MCF 10A (cell line): ENCODE measurements at regions not wholly inside any gene's neighbourhood (a gene's known extent, or its start where the extent isn't known, plus 50 kb on each side); places are given as distances from the start of the nearest gene placed in this dataset.
A peak's percentile ranks its signal among the peaks of the same experiment; 100 is the strongest.

Experiments
- BruUV-seq: library from RNA; stranded (reverse); fragments of 400-500 nt; replicated peaks from 2 replicates; lab custom pipeline; 2021; lab: Mats Ljungman, UMichigan
- CTCF ChIA-PET: fragments of 300-600 bp; sonication (Branson Sonifier 250); formaldehyde crosslinking; extraction: SDS; loops from one replicate; lab custom pipeline; 2021; ENCODE audit warnings: antibody characterized with exemption, inconsistent platforms; lab: Yijun Ruan, JAX
- POLR2A ChIA-PET: fragments of 300-600, 350-650 bp; sonication (Branson Sonifier 250); formaldehyde crosslinking; extraction: SDS; loops from one replicate; lab custom pipeline; 2020; ENCODE audit warnings: antibody characterized with exemption, inconsistent platforms; lab: Yijun Ruan, JAX
- DNase-seq: peaks from one replicate; pipeline ENCODE4 v3.0.0-alpha.2; 2018; ENCODE audit not compliant: unreplicated experiment
- H3K27ac Mint-ChIP-seq: one replicate; pipeline ENCODE4 v1.8.0; 2022; ENCODE audit warnings: mild to moderate bottlenecking, low read depth, mixed read lengths; ENCODE audit not compliant: unreplicated experiment
- H3K27me3 Mint-ChIP-seq: one replicate; pipeline ENCODE4 v1.8.0; 2022; ENCODE audit warnings: mixed read lengths; ENCODE audit not compliant: insufficient read depth, unreplicated experiment
- H3K36me3 Mint-ChIP-seq: one replicate; pipeline ENCODE4 v1.8.0; 2022; ENCODE audit warnings: mild to moderate bottlenecking, moderate library complexity, mixed read lengths; ENCODE audit not compliant: insufficient read depth, unreplicated experiment
- H3K4me1 Mint-ChIP-seq: one replicate; pipeline ENCODE4 v1.8.0; 2022; ENCODE audit warnings: mixed read lengths; ENCODE audit not compliant: insufficient read depth, unreplicated experiment
- H3K4me3 Mint-ChIP-seq: one replicate; pipeline ENCODE4 v1.8.0; 2022; ENCODE audit warnings: mild to moderate bottlenecking, moderate library complexity, mixed read lengths; ENCODE audit not compliant: unreplicated experiment
- H3K9me3 Mint-ChIP-seq: one replicate; pipeline ENCODE4 v1.8.0; 2022; ENCODE audit warnings: mixed read lengths; ENCODE audit not compliant: unreplicated experiment
- intact Hi-C: fragments of 100-400 bp; cut with micrococcal nuclease; formaldehyde crosslinking; loops from 2 replicates; pipeline ENCODE4 v1.14.1; 2022
- TF ChIP-seq, protein P1 (sequence below): fragments of 200-600 bp; IDR thresholded peaks from one replicate; pipeline ENCODE4 v1.8.0; 2022; ENCODE audit warnings: antibody characterized with exemption, mild to moderate bottlenecking; ENCODE audit not compliant: unreplicated experiment

DNA sequence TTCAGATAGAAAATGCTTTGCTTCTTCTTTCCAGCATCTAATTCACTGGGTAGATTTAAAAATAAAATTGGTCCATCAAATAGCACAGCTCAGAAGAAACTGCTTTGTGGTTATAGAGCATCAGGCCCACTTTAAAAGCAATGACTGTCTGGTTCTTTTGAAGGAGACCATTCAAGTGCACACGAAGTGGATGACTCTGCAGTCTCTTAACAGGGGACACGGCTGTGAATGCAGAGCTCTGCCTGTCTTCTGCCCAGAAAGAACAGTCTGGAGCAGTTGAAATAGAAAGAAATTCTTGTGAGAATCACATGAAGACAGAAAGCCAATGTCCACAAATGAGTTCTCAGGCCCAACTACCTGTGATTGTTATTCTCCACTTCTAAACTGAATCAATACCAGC, 138.7 kb upstream of the PLEKHA5 start:
- Mint-ChIP-seq H3K4me3 (no peak overlapping the region), H3K27me3 (no peaks in the 10 kb centered on the region), H3K4me1 (no peaks in the 10 kb centered on the region), H3K27ac (no peak overlapping the region), H3K36me3 (no peaks in the 10 kb centered on the region), H3K9me3 (no peaks in the 10 kb centered on the region)
- ChIA-PET CTCF (no interaction called here), POLR2A (interaction anchor here (1.3 kb wide), 1 partner anchor 86 kb away, joined by 3 read pairs; no protein-coding TSS in a partner anchor)
- no peak for DNase-seq
- no TSS peak for BruUV-seq
- TF ChIP-seq, protein P1, sequence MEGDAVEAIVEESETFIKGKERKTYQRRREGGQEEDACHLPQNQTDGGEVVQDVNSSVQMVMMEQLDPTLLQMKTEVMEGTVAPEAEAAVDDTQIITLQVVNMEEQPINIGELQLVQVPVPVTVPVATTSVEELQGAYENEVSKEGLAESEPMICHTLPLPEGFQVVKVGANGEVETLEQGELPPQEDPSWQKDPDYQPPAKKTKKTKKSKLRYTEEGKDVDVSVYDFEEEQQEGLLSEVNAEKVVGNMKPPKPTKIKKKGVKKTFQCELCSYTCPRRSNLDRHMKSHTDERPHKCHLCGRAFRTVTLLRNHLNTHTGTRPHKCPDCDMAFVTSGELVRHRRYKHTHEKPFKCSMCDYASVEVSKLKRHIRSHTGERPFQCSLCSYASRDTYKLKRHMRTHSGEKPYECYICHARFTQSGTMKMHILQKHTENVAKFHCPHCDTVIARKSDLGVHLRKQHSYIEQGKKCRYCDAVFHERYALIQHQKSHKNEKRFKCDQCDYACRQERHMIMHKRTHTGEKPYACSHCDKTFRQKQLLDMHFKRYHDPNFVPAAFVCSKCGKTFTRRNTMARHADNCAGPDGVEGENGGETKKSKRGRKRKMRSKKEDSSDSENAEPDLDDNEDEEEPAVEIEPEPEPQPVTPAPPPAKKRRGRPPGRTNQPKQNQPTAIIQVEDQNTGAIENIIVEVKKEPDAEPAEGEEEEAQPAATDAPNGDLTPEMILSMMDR, result no peak
- intact Hi-C loops, result no loop called here

DNA sequence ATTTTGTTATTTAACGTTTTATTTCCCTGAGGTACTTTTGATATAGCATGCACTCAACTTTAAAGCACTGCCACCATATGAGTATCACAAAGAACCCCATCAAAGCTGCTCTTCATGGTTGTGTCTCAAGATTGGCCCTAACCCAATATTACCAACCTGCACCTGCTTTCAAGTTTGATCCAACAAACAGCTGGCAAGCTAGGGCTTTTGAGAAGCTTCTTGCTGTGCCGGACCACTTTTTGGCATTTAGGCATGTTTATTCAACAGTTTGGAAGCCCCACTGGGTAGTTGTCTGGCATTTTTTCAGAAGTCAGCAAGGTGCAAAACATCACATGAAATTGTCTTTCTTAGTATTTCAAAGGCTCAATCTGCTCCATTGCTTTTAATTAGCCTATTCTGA, 137.2 kb upstream of the PLEKHA5 start:
- CTCF ChIA-PET, result interaction anchor here (0.6 kb wide), 1 partner anchor 131 kb away, joined by 3 read pairs; no protein-coding TSS in a partner anchor
- H3K27me3 Mint-ChIP-seq, result no peaks in the 10 kb centered on the region
- H3K4me3 Mint-ChIP-seq, result no peak overlapping the region
- no peaks in the 10 kb centered on the region for H3K36me3 Mint-ChIP-seq
- POLR2A ChIA-PET, result no interaction called here
- no peak for DNase-seq
- no peak overlapping the region for H3K27ac Mint-ChIP-seq
- intact Hi-C loops, result no loop called here
- no peaks in the 10 kb centered on the region for H3K4me1 Mint-ChIP-seq
- TF ChIP-seq, protein P1, result no peak
- no TSS peak for BruUV-seq
- no peaks in the 10 kb centered on the region for H3K9me3 Mint-ChIP-seq

DNA sequence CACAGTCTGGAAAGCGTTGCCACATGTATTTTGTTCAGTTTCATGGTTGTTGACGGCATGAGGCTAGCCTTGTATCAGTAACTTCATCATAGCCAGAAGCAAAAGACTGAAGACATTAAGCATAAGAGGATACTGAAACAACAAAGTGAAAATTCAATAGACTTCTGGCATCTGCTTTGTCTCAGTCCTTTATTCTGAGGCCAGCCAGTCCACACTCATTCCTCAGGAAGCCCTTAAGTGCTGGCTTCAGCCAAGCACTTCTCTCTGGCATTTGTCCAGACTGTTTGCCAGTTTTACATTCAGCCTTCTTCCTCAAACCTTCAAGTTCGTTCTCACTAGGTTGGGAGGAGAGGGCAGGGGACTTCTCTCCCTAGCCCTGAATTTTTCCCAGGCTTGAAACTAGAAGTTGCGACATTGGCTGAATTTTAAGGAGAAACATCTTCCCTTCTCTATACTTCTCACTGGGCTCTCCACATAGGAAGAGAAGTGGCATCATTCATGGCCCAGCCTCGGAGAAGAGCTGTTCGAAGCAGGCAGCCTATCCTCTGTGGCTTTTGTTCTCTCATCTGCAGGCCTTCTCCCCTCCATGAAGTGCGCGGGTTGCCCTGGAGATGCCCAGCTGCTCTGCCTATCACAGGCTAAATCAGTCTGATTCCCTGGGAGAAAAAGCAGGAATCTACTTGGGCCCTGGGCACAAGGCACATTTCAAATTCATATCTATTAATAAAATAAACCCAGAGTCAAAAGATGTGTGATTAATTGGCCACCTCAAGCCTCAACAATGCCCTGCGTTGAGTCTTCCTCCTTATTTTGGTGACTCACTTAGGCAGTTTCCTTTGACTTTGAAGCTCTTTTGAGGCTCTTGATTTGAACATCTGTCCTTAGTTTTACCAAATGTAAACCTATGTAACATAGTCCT, 130.9 kb upstream of the PLEKHA5 start:
- Mint-ChIP-seq H3K4me1 (peaks cover 6% of the 10 kb centered on the region), H3K4me3 (no peak overlapping the region), H3K27ac (no peak overlapping the region), H3K27me3 (no peaks in the 10 kb centered on the region), H3K9me3 (no peaks in the 10 kb centered on the region), H3K36me3 (no peaks in the 10 kb centered on the region)
- ChIA-PET POLR2A (interaction anchor here (0.6 to 1.3 kb wide), 2 partner anchors 21 to 98 kb away, joined by 3 read pairs; no protein-coding TSS in a partner anchor), CTCF (no interaction called here)
- TF ChIP-seq, protein P1, result no peak
- BruUV-seq, result no TSS peak
- intact Hi-C loops, result no loop called here
- DNase-seq, result peak; percentile 60

DNA sequence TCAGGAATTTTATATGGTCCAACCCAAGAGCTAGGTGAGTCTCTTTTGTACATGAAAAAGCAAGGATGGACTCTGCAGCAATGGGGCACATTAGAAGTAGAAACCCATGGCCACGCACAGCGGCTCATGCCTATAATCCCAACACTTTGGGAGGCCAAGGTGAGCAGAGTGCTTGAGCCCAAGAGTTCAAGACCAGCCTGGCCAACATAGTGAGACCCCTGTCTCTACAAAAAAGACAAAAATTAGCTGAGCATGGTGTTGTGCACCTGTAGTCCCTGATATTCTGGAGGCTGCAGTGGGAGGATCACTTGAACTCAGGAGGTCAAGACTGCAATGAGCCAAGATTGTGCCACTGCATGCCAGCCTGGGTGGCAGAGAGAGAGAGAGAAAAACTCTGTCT, 128.7 kb upstream of the PLEKHA5 start:
- no TSS peak for BruUV-seq
- intact Hi-C loops, result no loop called here
- no peak for DNase-seq
- no peaks in the 10 kb centered on the region for H3K36me3 Mint-ChIP-seq
- H3K4me3 Mint-ChIP-seq, result no peak overlapping the region
- POLR2A ChIA-PET, result interaction anchor here (1.2 to 1.8 kb wide), 2 partner anchors 12 to 17 kb away, joined by 3 to 5 read pairs; no protein-coding TSS in a partner anchor
- no peaks in the 10 kb centered on the region for H3K27me3 Mint-ChIP-seq
- H3K9me3 Mint-ChIP-seq, result no peaks in the 10 kb centered on the region
- CTCF ChIA-PET, result interaction anchor here (0.7 to 1.8 kb wide), 3 partner anchors 12 to 1317 kb away, joined by 3 to 4 read pairs (median 3); no protein-coding TSS in a partner anchor
- H3K4me1 Mint-ChIP-seq, result peaks cover 6% of the 10 kb centered on the region
- TF ChIP-seq, protein P1, result no peak
- H3K27ac Mint-ChIP-seq, result no peak overlapping the region
